GM23338 (cell line): ENCODE measurements at regions not wholly inside any gene's neighbourhood (a gene's known extent, or its start where the extent isn't known, plus 50 kb on each side); places are given as distances from the start of the nearest gene placed in this dataset.

Experiments
- ATAC-seq: fragments of 200-7000 bp; cut with Tn5 transposase; 3 replicates; pipeline ENCODE4 v1.9.1; 2020
- DNase-seq: peaks from one replicate; pipeline ENCODE4 v3.0.0-alpha.2; 2015; ENCODE audit warnings: low spot score
- H2AFZ ChIP-seq: fragments of 200-600 bp; sonication (generic); 2 replicates; pipeline ENCODE4 v1.8.0; 2016; ENCODE audit warnings: antibody characterized with exemption, mild to moderate bottlenecking, moderate library complexity
- H3F3A ChIP-seq: fragments of 200-600 bp; sonication (generic); replicated peaks from 2 replicates; pipeline ENCODE4 v1.8.0; 2017; ENCODE audit warnings: antibody characterized with exemption, mixed run types, low read depth
- H3K27ac ChIP-seq: fragments of 200-600 bp; sonication (generic); 2 replicates; pipeline ENCODE4 v1.6.1; 2016; ENCODE audit warnings: low read depth
- H3K27me3 ChIP-seq: fragments of 200-600 bp; sonication (generic); 2 replicates; pipeline ENCODE4 v1.8.0; 2016; ENCODE audit warnings: mild to moderate bottlenecking, mixed run types, moderate library complexity; ENCODE audit not compliant: insufficient read depth
- H3K36me3 ChIP-seq: fragments of 200-600 bp; sonication (generic); 2 replicates; pipeline ENCODE4 v1.8.0; 2016; ENCODE audit warnings: mild to moderate bottlenecking; ENCODE audit not compliant: insufficient read depth
- H3K4me1 ChIP-seq: fragments of 200-600 bp; sonication (generic); 2 replicates; pipeline ENCODE4 v1.8.0; 2016; ENCODE audit warnings: mild to moderate bottlenecking, moderate library complexity; ENCODE audit not compliant: insufficient read depth
- H3K4me2 ChIP-seq: fragments of 200-600 bp; sonication (generic); 2 replicates; pipeline ENCODE4 v1.7.1; 2017; ENCODE audit warnings: mixed run types
- H3K4me3 ChIP-seq: fragments of 200-600 bp; sonication (generic); 2 replicates; pipeline ENCODE4 v1.6.1; 2016; ENCODE audit warnings: mixed run types
- H3K79me2 ChIP-seq: fragments of 200-600 bp; sonication (generic); replicated peaks from 2 replicates; pipeline ENCODE4 v1.8.0; 2017; ENCODE audit warnings: mild to moderate bottlenecking; ENCODE audit not compliant: insufficient read depth
- H3K9me2 ChIP-seq: fragments of 200-600 bp; sonication (generic); 2 replicates; pipeline ENCODE4 v1.8.0; 2017; ENCODE audit not compliant: insufficient read depth
- H4K20me1 ChIP-seq: fragments of 200-600 bp; sonication (generic); replicated peaks from 2 replicates; pipeline ENCODE4 v1.8.0; 2017; ENCODE audit warnings: mild to moderate bottlenecking; ENCODE audit not compliant: insufficient read depth
- H3K27ac Mint-ChIP-seq: 2 replicates; pipeline ENCODE4 v1.8.0; 2020; ENCODE audit warnings: inconsistent platforms, mild to moderate bottlenecking, moderate library complexity, mixed read lengths
- H3K27me3 Mint-ChIP-seq: 3 replicates; pipeline ENCODE4 v1.8.0; 2022; ENCODE audit warnings: low read depth, mild to moderate bottlenecking, moderate library complexity, mixed read lengths, inconsistent platforms; ENCODE audit not compliant: insufficient read depth, poor library complexity
- H3K36me3 Mint-ChIP-seq: 3 replicates; pipeline ENCODE4 v1.8.0; 2021; ENCODE audit warnings: low read depth, mild to moderate bottlenecking, inconsistent platforms, moderate library complexity, mixed read lengths
- H3K4me1 Mint-ChIP-seq: 3 replicates; pipeline ENCODE4 v1.8.0; 2020; ENCODE audit warnings: mild to moderate bottlenecking, inconsistent platforms, mixed read lengths
- H3K4me3 Mint-ChIP-seq: 3 replicates; pipeline ENCODE4 v1.8.0; 2021; ENCODE audit warnings: moderate library complexity, mild to moderate bottlenecking, inconsistent platforms, mixed read lengths
- H3K9me3 Mint-ChIP-seq: 3 replicates; pipeline ENCODE4 v1.8.0; 2020; ENCODE audit warnings: moderate library complexity, mild to moderate bottlenecking, inconsistent platforms, mixed read lengths
- CREB1 ChIP-seq: fragments of 250-450 bp; sonication (Bioruptor Pico); IDR thresholded peaks from 2 replicates; pipeline ENCODE4 v1.5.0; 2020; ENCODE audit warnings: low read depth, mild to moderate bottlenecking, moderate library complexity
- EZH2phosphoT487 ChIP-seq: fragments of 200-600 bp; sonication (generic); IDR thresholded peaks from one replicate; pipeline ENCODE4 v1.8.1; 2018; ENCODE audit warnings: antibody characterized with exemption; ENCODE audit not compliant: unreplicated experiment
- JUNB ChIP-seq: IDR thresholded peaks from one replicate; pipeline ENCODE4 v1.6.1; 2016; ENCODE audit warnings: antibody characterized with exemption; ENCODE audit not compliant: unreplicated experiment
- REST ChIP-seq: IDR thresholded peaks from one replicate; pipeline ENCODE4 v1.6.1; 2018; ENCODE audit warnings: antibody characterized with exemption; ENCODE audit not compliant: unreplicated experiment
- STAT1 ChIP-seq: IDR thresholded peaks from one replicate; pipeline ENCODE4 v1.6.1; 2016; ENCODE audit warnings: antibody characterized with exemption; ENCODE audit not compliant: unreplicated experiment
- ZNF331 ChIP-seq: fragments of 250-450 bp; sonication (Bioruptor Pico); IDR thresholded peaks from 2 replicates; pipeline ENCODE4 v1.5.0; 2020; ENCODE audit warnings: low read depth, mild to moderate bottlenecking, moderate library complexity
- ZNF462 ChIP-seq: fragments of 250-450 bp; sonication (Bioruptor Pico); IDR thresholded peaks from 2 replicates; pipeline ENCODE4 v1.5.0; 2020; ENCODE audit warnings: mild to moderate bottlenecking, moderate library complexity

GRCh38 chr11:23564370-23564769 is 704.1 kb upstream of the CCDC179 start:
- no peak overlapping the region for H3K4me3 ChIP-seq
- H3K79me2 ChIP-seq = no peaks in the 10 kb centered on the region
- Mint-ChIP-seq H3K27me3 (no peaks in the 10 kb centered on the region), H3K27ac (no peak overlapping the region), H3K4me3 (no peak overlapping the region), H3K36me3 (no peaks in the 10 kb centered on the region), H3K9me3 (no peaks in the 10 kb centered on the region; the same call in 2 of the 3 replicates), H3K4me1 (peaks cover under 1% of the 10 kb centered on the region; the same call in 1 of the 3 replicates)
- no peak overlapping the region for H3K4me2 ChIP-seq
- no peaks in the 10 kb centered on the region for H4K20me1 ChIP-seq
- H2AFZ ChIP-seq = no peak overlapping the region; the same call in 1 of the 2 replicates
- H3K27ac ChIP-seq = no peak overlapping the region
- no peaks in the 10 kb centered on the region for H3F3A ChIP-seq
- H3K27me3 ChIP-seq = no peaks in the 10 kb centered on the region
- TF ChIP-seq EZH2phosphoT487 = no peak
- no peak for TF ChIP-seq STAT1
- TF ChIP-seq ZNF331 = no peak
- TF ChIP-seq ZNF462 (CRISPR knock-in tag) = no peak
- TF ChIP-seq REST = no peak
- TF ChIP-seq JUNB = no peak
- no peak for TF ChIP-seq CREB1
- ATAC-seq = no peak
- H3K4me1 ChIP-seq = no peaks in the 10 kb centered on the region
- DNase-seq = no peak
- no peaks in the 10 kb centered on the region for H3K9me2 ChIP-seq
- no peaks in the 10 kb centered on the region for H3K36me3 ChIP-seq
